ENCODE measurements at regions not wholly inside any gene's neighbourhood (a gene's known extent, or its start where the extent isn't known, plus 50 kb on each side); places are given as distances from the start of the nearest gene placed in this dataset.

DNA sequence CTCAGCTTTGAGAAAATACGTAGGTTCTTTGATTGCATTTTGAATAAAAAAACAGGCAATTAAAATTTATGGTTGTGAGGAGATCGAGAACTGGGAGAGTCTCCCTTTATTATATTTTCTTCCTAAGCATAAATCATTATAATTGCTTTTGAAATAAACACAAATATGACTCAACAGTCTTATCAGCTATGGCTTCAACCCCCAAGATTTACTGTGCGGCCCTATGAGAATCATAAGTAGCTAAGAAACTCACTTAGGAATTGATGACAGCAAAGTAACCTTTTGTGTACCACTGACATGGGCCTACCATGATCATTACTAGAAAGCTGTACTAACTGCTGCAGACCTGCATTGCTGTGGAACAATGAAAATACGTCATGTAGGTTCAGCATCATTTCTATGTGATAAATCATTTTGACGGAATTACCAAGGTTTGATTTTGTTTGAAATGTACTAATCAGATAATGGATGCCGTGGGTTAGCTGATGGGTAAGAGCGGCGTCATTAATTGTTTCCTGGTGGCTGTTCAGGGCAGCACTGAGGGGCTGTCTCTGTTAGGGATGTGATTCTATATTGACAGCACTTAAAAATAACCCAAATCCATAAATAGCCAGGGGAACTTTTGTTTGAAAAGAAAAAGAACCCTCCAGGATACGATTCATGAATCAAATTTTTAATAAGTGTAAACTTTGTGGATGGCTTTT, 51.5 kb upstream of the GPRIN3 start:
- WGBS (ENCODE audit: extremely low coverage, insufficient read length, low lambda C conversion rate): no CpG with 5 or more reads among the region's 9 CpGs
- no peak overlapping the region for H3K56ac ChIP-seq (ENCODE audit: insufficient read length, low read depth, low read length)
- no peak overlapping the region for H2BK20ac ChIP-seq (ENCODE audit: low read depth, low read length, poor library complexity, severe bottlenecking)
- no peak overlapping the region for H3K14ac ChIP-seq (ENCODE audit: insufficient read depth, low read length)
- no peak overlapping the region for H3K4me3 Mint-ChIP-seq
- no peak overlapping the region for H4K91ac ChIP-seq (ENCODE audit: insufficient read length, low read depth, low read length)
- no peak overlapping the region for H2BK120ac ChIP-seq (ENCODE audit: low read depth, low read length, poor library complexity, severe bottlenecking)
- H2AFZ ChIP-seq (ENCODE audit: low read length): no peak overlapping the region
- H3K79me2 ChIP-seq (ENCODE audit: insufficient read depth, low read length): no peaks in the 10 kb centered on the region
- no peaks in the 10 kb centered on the region for H4K20me1 ChIP-seq (ENCODE audit: control insufficient read depth, insufficient read depth, insufficient read length)
- no peaks in the 10 kb centered on the region for H3K9me3 ChIP-seq (ENCODE audit: control insufficient read depth, low read depth, low read length)
- H3K27me3 Mint-ChIP-seq (ENCODE audit: low read depth): peaks cover 26% of the 10 kb centered on the region
- no peak overlapping the region for H3K27ac Mint-ChIP-seq
- no peaks in the 10 kb centered on the region for H3K36me3 Mint-ChIP-seq (ENCODE audit: insufficient read depth in 1 of 3, low read depth in 3 of 3)
- no peaks in the 10 kb centered on the region for H3K23me2 ChIP-seq (ENCODE audit: insufficient read length, low read depth, low read length, poor library complexity, severe bottlenecking)
- no peaks in the 10 kb centered on the region for H3K9me3 Mint-ChIP-seq
- no peak overlapping the region for H3K9ac ChIP-seq (ENCODE audit: extremely low read depth, insufficient read length, low read length)
- TF ChIP-seq, protein P1, sequence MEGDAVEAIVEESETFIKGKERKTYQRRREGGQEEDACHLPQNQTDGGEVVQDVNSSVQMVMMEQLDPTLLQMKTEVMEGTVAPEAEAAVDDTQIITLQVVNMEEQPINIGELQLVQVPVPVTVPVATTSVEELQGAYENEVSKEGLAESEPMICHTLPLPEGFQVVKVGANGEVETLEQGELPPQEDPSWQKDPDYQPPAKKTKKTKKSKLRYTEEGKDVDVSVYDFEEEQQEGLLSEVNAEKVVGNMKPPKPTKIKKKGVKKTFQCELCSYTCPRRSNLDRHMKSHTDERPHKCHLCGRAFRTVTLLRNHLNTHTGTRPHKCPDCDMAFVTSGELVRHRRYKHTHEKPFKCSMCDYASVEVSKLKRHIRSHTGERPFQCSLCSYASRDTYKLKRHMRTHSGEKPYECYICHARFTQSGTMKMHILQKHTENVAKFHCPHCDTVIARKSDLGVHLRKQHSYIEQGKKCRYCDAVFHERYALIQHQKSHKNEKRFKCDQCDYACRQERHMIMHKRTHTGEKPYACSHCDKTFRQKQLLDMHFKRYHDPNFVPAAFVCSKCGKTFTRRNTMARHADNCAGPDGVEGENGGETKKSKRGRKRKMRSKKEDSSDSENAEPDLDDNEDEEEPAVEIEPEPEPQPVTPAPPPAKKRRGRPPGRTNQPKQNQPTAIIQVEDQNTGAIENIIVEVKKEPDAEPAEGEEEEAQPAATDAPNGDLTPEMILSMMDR (conservative IDR thresholded peaks at IDR 0.05): no peak
- H3K23ac ChIP-seq (ENCODE audit: insufficient read length, low read depth, low read length): no peak overlapping the region
- H2BK12ac ChIP-seq (ENCODE audit: insufficient read length, low read depth, low read length): no peak overlapping the region
- no peak overlapping the region for H3K4me2 ChIP-seq (ENCODE audit: insufficient read depth, insufficient read length, low read length)
- no peak overlapping the region for H2BK5ac ChIP-seq (ENCODE audit: insufficient read length, low read length)
- H3K79me1 ChIP-seq (ENCODE audit: insufficient read depth, low read depth, low read length, poor library complexity, severe bottlenecking): no peaks in the 10 kb centered on the region
- no peak overlapping the region for H4K5ac ChIP-seq (ENCODE audit: insufficient read length, low read depth, low read length)
- H3K4ac ChIP-seq (ENCODE audit: low read depth, low read length): no peak overlapping the region
- no peaks in the 10 kb centered on the region for H3K27me3 ChIP-seq (ENCODE audit: insufficient read depth, low read length)
- DNase-seq: no peak
- H2AK5ac ChIP-seq (ENCODE audit: insufficient read length, low read length): no peak overlapping the region
- no peak overlapping the region for H3K27ac ChIP-seq (ENCODE audit: insufficient read length, low read depth, low read length)
- H3K4me1 Mint-ChIP-seq: no peaks in the 10 kb centered on the region
- no peak overlapping the region for H3K18ac ChIP-seq (ENCODE audit: insufficient read length, low read depth, low read length)
- H4K8ac ChIP-seq (replicated peaks; ENCODE audit: insufficient read length, low read depth, low read length): no peak overlapping the region
- no peak overlapping the region for H2BK15ac ChIP-seq (ENCODE audit: low read depth, low read length)
- H3K4me1 ChIP-seq (ENCODE audit: insufficient read depth, low read length): no peaks in the 10 kb centered on the region
- no peak overlapping the region for H3T11ph ChIP-seq (ENCODE audit: low read length)

Measured in H9 (cell line).